Panc1 (cell line): ENCODE measurements at regions not wholly inside any gene's neighbourhood (a gene's known extent, or its start where the extent isn't known, plus 50 kb on each side); places are given as distances from the start of the nearest gene placed in this dataset.

Experiments
- ATAC-seq: fragments of 200-7000 bp; cut with Tn5 transposase; 2 replicates; pipeline ENCODE4 v1.9.1; 2020; ENCODE audit warnings: mild to moderate bottlenecking, moderate library complexity
- BruUV-seq: library from RNA; stranded (reverse); fragments of 400-500 nt; replicated peaks from 2 replicates; lab custom pipeline; 2021; lab: Mats Ljungman, UMichigan
- CTCF ChIA-PET: fragments of 300-600 bp; sonication (Branson Sonifier 250); formaldehyde crosslinking; loops from one replicate; lab custom pipeline; 2022; ENCODE audit warnings: antibody characterized with exemption; lab: Charles Lee
- POLR2A ChIA-PET: fragments of 300-600 bp; sonication (Branson Sonifier 250); formaldehyde crosslinking; loops from one replicate; lab custom pipeline; 2022; ENCODE audit warnings: antibody characterized with exemption; lab: Charles Lee
- DNase-seq: peaks from one replicate; pipeline ENCODE4 v3.0.0-alpha.2; 2010; ENCODE audit warnings: low read depth, low spot score
- H3K27ac ChIP-seq: 2 replicates; pipeline ENCODE4 v1.5.1; 2011; ENCODE audit warnings: mild to moderate bottlenecking, low read length, inconsistent platforms
- H3K27me3 ChIP-seq: fragments of 200-500 bp; sonication (Bioruptor generic); 2 replicates; pipeline ENCODE4 v1.6.0; 2014; ENCODE audit warnings: low read length, inconsistent platforms; ENCODE audit not compliant: control insufficient read depth, insufficient read depth
- H3K36me3 ChIP-seq: fragments of 200-500 bp; sonication (Bioruptor generic); 2 replicates; pipeline ENCODE4 v1.5.1; 2014; ENCODE audit warnings: inconsistent platforms, mild to moderate bottlenecking, low read length, moderate library complexity; ENCODE audit not compliant: control insufficient read depth, insufficient read depth
- H3K4me1 ChIP-seq: 2 replicates; pipeline ENCODE4 v1.5.1; 2011; ENCODE audit warnings: inconsistent platforms, mild to moderate bottlenecking, low read length, moderate library complexity; ENCODE audit not compliant: control insufficient read depth, insufficient read depth
- H3K4me3 ChIP-seq, 2 experiments: 2 replicates each; pipeline ENCODE4 v1.5.1; 2011 to 2012; ENCODE audit warnings: low read depth in 2 of 2, low read length in 2 of 2, mild to moderate bottlenecking in 2 of 2, inconsistent platforms in 1 of 2, moderate library complexity in 1 of 2
- H3K9me3 ChIP-seq: fragments of 200-500 bp; sonication (Bioruptor generic); 2 replicates; pipeline ENCODE4 v1.5.1; 2014; ENCODE audit warnings: low read depth, mild to moderate bottlenecking, inconsistent platforms, low read length, moderate library complexity; ENCODE audit not compliant: control insufficient read depth, insufficient read depth
- CTCF ChIP-seq: fragments of 450-650 bp; IDR thresholded peaks from 2 replicates; pipeline ENCODE4 v1.5.1; 2017; ENCODE audit warnings: mild to moderate bottlenecking
- POLR2AphosphoS5 ChIP-seq: IDR thresholded peaks from 2 replicates; pipeline ENCODE4 v1.6.1; 2012; ENCODE audit warnings: mild to moderate bottlenecking, low read depth, low read length, moderate library complexity
- REST ChIP-seq, 2 experiments: IDR thresholded peaks; 2 replicates each; pipeline ENCODE4 v1.6.1; 2011 to 2012; ENCODE audit warnings: low read depth in 2 of 2, control low read depth in 1 of 2, low read length in 1 of 2, mild to moderate bottlenecking in 1 of 2, moderate library complexity in 1 of 2; ENCODE audit not compliant: insufficient read depth in 1 of 2
- SIN3A ChIP-seq: IDR thresholded peaks from 2 replicates; pipeline ENCODE4 v1.6.1; 2012; ENCODE audit warnings: low read depth, mild to moderate bottlenecking, low read length, moderate library complexity, borderline replicate concordance; ENCODE audit not compliant: insufficient read depth
- TCF7L2 ChIP-seq: IDR thresholded peaks from 2 replicates; pipeline ENCODE4 v1.6.1; 2011; ENCODE audit warnings: mild to moderate bottlenecking, low read depth, low read length, inconsistent platforms
- in situ Hi-C: cut with HindIII; loops from 2 replicates; pipeline ENCODE4 v1.10.0; 2016; ENCODE audit warnings: low sequenced_read_pairs, low pct_unique_long_range_greater_than_20kb
- intact Hi-C: fragments of 100-400 bp; cut with micrococcal nuclease; formaldehyde crosslinking; loops from one replicate; pipeline ENCODE4 v1.10.0; 2022; ENCODE audit not compliant: unreplicated experiment

GRCh38 chr5:8396246-8396645 is 527.3 kb downstream of the MTRR start:
- intact Hi-C loops = no loop called here
- CTCF ChIA-PET = no interaction called here
- POLR2A ChIA-PET = no interaction called here

GRCh38 chr5:8396756-8397155 is 527.8 kb downstream of the MTRR start:
- Histone ChIP-seq H3K4me3 (no peak overlapping the region), H3K9me3 (no peaks in the 10 kb centered on the region), H3K27me3 (no peaks in the 10 kb centered on the region), H3K27ac (no peak overlapping the region), H3K36me3 (no peaks in the 10 kb centered on the region), H3K4me1 (no peaks in the 10 kb centered on the region)
- ATAC-seq = no peak
- no TSS peak for BruUV-seq
- DNase-seq = no peak
- ChIA-PET POLR2A (no interaction called here), CTCF (no interaction called here)
- TF ChIP-seq TCF7L2 (no peak), CTCF (no peak), POLR2AphosphoS5 (no peak)
- in situ Hi-C loops (no loop called here), intact Hi-C loops (no loop called here)

More at GRCh38 chr5:8396246-8396645, 527.3 kb downstream of the MTRR start:
- ATAC-seq (no peak), DNase-seq (no peak)
- in situ Hi-C loops = no loop called here
- Histone ChIP-seq H3K4me1 (no peaks in the 10 kb centered on the region), H3K4me3 (no peak overlapping the region), H3K36me3 (no peaks in the 10 kb centered on the region), H3K27me3 (no peaks in the 10 kb centered on the region), H3K27ac (no peak overlapping the region), H3K9me3 (no peaks in the 10 kb centered on the region)
- TF ChIP-seq REST (IDR thresholded peaks at IDR 0.05; ENCODE audit: insufficient read depth in 1 of 2, low read depth in 2 of 2, low read length in 1 of 2) (no peak), POLR2AphosphoS5 (no peak), CTCF (no peak), TCF7L2 (no peak), SIN3A (no peak)
- no TSS peak for BruUV-seq

GRCh38 chr5:8399471-8399870 is 530.5 kb downstream of the MTRR start:
- no peak overlapping the region for H3K4me3 ChIP-seq
- no peaks in the 10 kb centered on the region for H3K4me1 ChIP-seq
- H3K9me3 ChIP-seq = no peaks in the 10 kb centered on the region
- no peaks in the 10 kb centered on the region for H3K27me3 ChIP-seq
- TF ChIP-seq SIN3A = no peak
- TF ChIP-seq CTCF = no peak
- TF ChIP-seq POLR2AphosphoS5 = no peak
- TF ChIP-seq TCF7L2 = no peak
- no peak for TF ChIP-seq REST (IDR thresholded peaks at IDR 0.05; ENCODE audit: insufficient read depth in 1 of 2, low read depth in 2 of 2, low read length in 1 of 2)
- CTCF ChIA-PET = no interaction called here
- DNase-seq = no peak
- no peak for ATAC-seq
- POLR2A ChIA-PET = no interaction called here
- no peak overlapping the region for H3K27ac ChIP-seq
- no peaks in the 10 kb centered on the region for H3K36me3 ChIP-seq
- BruUV-seq = no TSS peak
- intact Hi-C loops (no loop called here), in situ Hi-C loops (no loop called here)
